ENCODE measurements at regions not wholly inside any gene's neighbourhood (a gene's known extent, or its start where the extent isn't known, plus 50 kb on each side); places are given as distances from the start of the nearest gene placed in this dataset.
A peak's percentile ranks its signal among the peaks of the same experiment; 100 is the strongest.

DNA sequence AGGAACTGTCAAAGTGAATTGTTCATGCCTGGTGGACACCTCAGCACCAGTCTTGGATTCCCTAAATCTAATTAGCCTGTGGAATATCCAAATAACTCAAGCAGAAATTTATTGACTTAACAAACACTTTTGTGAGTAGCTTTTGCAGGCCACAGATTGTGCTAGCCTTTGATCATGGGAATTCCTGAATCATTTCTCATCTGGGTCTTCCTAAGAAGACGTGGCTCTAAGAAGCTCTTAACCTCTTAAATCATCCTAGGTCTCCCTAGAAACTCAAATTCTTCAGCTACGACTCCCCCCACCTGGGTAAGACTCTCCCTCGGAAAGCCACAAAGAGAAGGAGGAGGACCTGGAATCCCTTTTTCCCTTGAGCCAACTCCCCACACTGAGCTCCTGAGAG is 53.8 kb upstream of the PSEN2 start:
- peak; percentile 55 for DNase-seq (ENCODE audit: low read depth)

DNA sequence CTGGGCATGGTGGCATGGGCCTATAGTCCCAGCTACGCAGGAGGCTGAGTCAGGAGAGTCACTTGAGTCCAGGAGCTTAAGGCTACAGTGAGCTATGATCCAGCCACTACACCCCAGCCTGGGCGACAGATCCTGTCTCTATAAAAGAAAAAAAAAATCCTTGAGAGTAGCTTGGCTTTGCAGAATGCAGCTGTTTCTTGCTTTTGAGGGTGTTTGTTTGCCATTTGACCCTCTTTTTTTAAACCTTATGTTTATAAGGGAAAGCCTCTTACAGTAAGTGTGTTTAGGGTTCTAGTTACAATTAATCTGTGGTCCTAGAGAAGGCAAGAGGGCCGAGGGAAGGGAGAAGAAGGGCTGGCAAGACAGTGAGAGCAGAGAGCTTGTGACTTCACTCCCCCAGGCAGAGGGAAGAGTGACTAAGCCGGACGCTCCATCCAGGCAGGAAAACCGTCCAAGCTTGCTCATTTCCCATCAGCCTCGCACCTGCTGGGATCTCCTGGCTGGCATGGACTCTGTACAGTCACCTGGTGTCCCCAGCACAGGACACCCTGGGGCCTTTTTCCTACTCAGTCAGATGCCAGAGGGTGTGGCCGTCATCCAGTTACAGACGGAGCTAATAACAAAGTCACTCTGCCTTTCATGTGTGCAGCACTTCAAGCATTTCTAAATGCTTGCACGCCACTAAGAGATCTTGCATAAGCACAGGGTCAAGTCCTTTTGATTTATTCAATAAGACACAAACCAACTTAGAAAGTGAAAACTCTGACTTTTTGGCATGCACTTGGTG is 55.5 kb upstream of the PSEN2 start:
- DNase-seq (ENCODE audit: low read depth) = peak; percentile 50

DNA sequence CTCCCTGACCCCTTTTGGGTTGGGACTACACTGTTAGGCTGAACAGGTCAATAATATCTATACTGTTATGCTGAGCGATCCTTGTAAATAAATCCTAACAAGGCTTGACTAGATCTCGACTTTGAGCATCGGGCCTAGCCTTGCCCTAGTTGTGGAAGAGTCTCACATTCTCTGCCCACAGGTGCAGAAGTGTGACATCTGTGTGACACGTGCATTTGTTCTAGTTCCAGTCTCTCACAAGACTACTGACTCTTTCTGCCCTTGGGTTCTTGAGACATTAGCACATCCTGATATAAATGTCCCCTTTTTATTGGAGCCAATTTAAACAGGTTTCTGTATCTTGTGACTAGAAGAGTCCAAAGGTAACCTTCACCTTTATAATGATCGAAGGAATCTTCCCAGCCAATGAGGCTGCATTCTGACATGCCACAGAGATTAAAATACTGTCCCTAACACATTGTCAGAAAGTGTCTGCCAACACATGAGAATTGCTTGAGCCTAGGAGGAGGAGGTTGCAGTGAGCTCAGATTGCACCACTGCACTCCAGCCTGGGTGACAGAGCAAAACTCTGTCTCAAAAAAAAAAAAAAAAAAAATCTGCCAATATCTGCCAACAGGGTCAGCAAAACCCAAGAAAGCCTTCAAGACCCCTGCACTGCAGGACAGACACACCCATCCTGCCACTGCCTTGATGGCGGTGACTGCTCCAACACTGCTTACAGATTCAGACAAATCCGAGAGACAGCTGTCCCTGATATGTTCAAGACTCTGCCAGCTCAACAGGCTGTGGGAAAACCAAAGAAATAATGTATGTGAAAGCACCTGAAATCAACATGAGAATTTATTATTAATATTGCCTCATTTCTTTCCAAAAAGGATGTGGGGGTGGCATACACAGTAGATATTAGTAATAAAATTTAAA is 56.5 kb upstream of the PSEN2 start:
- no peak for DNase-seq (ENCODE audit: low read depth)

DNA sequence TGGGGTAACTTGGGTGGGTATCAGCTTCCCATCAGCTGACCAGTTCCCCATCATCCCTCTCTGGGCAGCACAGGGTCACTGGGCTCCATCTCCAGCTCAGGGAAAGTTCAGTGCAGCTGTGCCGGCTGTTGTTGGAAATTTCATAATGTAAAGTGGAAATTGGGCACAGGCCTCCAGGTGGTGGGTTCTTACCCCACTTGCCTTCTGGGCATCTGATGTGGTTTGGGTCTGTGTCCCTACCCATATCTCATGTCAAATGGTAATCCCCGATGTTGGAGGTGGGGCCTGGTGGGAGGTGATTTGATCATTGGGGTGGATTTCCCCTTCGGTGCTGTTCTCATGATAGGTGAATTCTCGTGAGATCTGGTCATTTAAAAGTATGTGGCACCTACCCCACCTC is 59.7 kb upstream of the PSEN2 start:
- DNase-seq (ENCODE audit: low read depth) = no peak

DNA sequence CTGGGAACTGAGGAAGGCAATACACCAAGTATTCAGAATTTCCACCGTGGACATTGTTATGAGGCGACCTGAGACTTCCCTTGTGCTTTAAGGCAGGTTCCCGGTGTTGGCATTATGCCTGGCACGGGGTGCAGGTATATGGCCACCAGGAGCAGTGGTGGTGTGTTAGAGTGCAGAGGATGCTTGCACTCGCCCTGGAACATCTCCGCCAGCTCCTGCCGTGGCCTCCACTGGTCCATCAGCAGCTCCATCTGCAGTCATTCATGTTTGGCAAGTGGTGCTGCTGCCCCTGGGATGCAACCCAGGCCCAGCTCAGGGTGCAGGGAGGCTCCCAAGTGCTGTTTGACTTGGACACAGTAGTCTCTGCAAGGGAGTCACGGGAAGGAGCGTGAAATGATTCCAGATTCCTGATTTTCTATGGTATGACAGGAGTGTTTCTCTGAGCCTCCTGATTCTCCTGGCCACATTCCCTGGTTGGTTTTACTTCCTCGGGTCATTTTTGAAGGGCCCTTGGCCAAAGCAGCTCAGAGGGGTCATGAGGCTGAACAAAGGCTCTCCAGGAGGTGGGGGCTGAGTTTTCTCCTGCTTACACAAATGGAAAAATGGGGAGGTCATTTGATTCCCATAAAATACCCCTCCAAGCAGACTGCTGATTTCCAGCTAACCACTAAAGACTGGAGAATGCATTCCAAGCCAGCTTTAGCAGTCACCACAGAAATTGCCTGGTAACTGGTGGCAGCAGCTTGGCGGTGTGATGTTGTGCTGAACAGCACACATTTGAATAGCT is 60.4 kb upstream of the PSEN2 start:
- peak; percentile 73 for DNase-seq (ENCODE audit: low read depth)

DNA sequence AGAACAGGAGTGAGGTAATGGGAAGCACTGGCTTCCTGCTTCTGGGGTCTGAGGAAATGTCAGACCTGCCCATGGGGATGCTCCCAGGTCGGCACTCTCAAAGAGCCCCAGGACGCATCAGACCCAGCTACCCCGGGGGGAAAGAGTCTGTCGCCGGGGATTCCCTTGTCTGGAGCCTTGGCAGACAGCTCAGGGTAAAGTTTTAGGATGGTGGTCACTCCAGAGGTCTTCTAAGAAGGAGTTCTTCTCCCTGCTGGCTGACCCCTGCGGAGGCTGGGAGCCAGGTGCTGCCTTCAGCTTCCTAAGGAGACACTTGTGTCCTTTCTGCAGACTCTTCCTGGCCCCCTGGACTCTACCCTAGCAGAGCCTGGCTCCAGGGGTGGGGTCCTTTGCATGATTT is 61.9 kb upstream of the PSEN2 start:
- no peak for DNase-seq (ENCODE audit: low read depth)

DNA sequence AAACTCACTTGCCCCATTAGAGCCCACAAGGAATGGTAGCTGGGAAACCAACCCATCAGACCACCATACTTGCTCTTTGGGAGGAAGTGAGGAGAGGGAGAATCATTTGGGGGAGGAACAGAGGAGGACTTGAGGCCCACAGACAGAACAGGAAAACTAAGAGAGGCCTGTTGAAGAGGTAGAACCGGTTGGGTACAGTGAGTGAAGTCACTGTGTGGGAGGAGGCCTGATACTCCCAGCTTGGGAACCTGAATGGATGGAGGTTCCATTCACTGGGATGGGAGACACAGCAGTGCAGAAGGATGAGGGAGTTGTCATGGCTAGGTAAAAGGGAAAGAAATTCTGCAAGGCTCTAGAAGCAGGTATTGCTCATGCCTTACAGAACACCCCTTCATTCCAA is 63.4 kb upstream of the PSEN2 start:
- no peak for DNase-seq (ENCODE audit: low read depth)

DNA sequence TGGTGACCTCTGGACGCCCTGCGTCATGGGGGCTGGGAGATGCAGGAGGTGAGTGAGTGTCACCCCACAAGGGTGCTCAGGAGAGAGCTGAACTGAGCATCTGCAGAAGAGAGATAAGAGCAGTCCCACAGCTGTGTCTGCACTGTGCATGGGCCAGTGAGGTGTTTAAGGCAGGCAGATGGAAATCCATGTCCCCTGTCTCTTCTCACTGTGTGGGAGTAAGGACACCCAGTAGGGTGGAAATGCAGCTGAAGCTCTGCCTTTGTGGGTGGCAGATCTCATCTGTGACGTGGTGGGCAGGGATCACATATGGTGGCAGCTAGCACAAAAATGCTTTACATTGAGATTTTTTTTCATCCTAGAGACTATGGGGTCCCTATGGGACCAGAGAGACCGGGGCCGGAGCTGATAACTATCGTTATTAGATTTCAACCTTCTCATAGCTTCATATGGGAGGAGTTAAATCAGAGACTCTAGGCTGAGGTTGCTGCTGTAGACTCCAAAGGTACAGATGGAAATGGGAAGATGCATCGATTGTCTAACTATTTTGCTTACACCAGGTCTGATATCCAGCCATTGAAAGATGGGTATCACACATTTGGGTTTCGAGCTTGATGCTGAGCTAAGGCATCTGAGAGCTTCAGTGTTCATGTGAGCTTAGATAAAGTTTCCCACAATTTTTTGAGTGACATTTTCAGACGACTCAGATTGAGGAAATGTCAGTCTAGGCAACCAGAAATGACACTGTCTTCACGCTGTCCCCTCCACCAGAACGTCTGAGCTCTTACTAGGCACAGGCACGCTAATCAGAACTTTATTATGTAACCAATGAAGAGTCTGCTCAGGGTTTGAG is 65.3 kb upstream of the PSEN2 start:
- DNase-seq (ENCODE audit: low read depth) = no peak

DNA sequence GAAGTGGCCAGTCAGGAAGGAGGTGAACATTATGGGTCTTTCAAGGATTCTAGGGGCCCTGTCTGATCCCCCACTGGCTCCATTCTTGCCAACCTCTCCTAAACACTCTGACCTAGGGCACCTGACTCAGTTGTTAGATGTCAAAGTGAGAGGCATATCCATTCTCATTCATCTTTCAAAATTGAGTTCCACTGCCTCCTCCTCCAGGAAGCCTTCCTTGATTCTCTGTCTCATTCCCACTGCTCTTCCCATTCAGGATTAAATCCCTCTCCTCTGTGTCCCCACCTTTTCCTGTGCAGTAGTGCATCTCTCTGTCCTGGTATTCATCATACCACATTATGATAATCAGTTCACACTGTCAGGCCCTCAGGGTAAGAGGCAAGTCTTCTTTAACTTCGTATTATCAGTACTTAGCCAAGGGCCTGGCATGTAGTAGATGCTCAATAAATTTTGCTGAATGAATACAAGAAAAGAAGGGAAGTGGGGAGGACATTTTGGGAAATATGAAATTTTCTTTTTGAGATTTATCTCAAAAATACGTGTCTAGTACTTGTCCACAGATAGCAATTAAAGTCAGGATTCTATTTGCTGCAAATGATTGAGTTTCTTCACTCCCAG is 61.8 kb upstream of the ITPKB start:
- no peak for DNase-seq (ENCODE audit: low read depth)

DNA sequence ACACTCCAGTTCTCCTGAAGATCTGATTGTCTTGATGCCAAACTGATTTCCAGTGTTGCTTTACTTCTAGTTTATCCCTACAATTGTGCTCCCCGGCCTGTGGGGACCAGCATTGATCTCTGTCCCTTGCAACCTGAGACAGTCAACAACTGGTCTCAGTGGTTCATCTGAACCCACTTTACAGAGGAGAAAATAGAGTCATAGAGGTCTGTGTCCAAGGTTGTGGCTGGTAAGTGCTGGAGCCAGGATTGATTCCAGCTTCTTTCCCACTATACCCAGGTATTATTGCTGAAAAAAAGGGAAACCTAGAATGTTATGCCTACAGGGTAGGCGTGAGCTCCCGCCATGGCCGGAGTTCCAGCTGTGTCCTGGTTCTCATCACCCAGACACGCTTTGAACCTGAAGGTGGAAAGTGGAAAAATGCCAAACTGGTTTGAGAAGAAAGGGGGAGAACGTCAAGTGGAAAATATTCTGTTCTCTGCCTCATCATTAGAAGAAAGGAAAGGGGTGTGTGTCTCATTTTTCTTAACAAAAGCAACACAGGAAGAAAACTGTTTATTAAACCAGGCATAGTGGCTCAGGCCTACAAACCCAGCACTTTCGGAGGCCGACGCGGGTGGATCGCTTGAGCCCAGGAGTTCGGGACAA is 60.7 kb upstream of the ITPKB start:
- DNase-seq (ENCODE audit: low read depth) = no peak

DNA sequence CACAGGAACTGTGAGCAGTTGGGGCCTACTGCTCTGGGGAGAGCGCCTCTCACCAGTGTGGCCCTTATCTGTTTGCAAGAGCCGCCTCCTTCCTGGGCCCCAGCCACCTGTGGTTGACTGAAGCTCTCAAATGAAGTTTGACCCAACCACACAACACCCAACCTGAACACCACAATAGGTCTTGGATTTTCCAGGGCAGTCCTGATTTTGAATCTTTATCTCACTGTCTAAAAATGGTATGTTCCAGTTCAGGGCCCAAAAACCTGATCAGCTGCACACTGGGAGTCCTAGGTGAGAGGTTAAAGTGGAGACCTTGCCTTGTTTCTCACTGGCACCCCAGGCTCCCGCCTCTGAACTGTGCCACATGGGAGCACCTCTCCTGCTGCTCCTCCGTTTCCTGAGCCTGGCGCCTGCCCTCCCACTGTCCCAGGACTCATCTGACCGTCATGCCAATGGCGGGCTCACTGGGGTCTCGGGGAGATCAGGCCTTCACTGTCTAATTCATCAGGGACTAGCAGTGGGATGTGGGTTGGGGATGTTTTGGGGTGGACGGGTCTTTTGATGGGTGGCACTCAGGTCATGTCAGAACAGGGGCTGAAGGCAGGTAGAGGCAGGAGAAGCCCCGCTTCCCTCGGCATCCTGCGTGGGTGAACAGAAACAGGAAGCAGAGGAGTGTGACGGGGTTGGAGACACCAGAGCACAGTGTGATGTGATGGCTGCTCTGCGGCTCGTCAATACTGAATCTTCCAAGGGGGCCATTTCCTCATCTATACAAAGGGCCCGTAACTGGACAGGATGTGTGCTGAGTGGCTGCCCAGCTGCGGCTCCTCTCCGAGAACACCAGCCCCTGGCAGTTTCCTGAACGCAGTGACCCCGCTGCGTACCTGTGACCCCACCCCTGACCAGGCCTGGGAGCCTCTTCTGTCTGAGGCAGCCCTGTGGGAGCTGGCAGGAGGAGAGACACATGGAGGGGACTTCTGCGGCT is 59.6 kb upstream of the ITPKB start:
- no peak for DNase-seq (ENCODE audit: low read depth)

DNA sequence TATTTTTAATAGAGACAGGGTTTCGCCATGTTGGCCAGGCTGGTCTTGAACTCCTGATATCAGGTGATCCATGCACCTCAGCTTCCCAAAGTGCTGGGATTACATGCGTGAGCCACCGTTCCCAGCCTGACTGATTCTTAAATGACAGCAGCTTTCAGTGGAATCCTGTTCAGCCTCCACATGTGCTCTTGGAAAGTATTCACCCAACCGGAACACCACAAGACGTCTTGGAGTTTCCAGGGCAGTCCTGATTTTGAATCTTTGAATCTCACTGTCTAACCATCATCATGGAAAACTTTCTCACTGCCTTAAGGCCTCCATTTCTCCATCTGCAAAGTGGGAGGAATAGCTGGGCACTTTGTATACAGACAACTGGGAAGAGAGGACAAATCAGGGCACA is 58.1 kb upstream of the ITPKB start:
- no peak for DNase-seq (ENCODE audit: low read depth)

DNA sequence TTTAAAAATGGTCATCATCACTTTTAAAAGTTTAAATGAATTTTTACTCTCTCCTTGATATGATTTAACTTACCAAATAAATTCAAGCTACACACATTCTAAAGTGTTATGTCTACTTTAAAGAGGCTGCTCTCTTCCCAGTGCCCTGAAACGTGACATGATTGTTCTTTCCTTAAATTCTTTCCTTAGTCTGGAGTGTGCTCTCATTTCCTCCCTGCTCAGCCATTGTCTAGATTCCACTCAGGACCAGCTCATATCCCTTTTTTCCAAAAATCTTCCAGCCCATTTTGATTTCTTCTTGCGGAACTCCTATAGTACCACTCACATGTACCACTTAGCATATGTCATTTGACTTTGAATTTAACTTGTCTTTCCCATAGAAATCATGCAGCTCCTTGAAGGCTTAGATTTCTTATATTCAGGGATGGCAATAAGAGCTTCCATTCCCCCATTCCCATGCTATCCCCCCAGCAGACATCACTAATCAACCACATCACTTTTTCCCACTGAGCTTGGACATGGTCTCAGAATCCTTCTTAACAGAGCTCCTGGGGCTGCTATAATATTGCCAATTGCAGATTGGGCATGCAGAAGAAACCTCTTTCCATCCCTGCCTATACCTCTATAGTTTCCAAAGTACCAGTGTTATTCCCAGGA is 54.7 kb upstream of the ITPKB start:
- no peak for DNase-seq (ENCODE audit: low read depth)

DNA sequence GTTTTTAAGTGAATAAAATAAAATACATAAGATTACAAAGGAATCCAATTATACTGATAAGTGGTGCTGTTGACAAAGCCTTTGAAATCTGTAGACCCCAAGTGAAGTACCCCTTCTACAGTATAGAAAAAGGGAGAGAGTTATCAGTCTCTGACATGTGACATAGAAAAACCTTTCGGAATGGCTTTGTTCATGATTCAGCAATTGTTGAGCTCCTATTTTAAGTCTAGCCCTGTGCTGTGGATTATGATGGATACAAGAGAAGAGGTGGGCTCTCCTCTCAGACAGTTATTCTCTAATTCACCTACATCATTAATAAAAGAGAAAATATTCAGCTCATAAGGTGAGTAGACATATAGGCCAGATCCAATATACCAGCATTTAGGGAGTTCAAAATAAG is 53.3 kb upstream of the ITPKB start:
- DNase-seq (ENCODE audit: low read depth) = no peak

DNA sequence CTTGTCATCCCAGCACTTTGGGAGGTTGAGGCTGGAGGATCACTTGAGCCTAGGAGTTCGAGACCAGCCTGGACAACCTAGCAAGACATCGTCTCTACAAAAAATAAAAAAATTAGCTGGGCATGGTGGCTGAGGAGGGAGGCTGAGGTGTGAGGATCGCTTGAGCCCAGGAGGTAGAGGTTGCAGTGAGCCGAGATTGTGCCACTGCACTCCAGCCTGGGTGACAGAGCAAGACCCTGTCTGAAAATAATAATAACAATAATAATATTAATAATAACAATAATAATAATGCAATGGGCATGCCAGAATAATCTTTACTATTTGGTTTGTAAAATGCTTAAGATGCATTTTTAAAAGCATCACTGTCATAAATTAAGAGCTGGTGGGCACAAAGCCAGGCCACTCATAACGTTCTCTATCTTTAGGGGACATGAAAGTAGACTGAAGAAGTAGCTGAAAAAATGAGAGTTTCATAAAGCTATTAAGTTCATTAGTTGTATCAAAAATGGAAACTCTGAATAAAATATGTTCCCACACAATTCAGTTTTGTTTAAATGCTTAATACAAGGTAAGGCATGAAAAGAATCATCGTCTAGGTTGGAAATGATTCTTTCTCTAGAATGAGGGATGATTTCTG is 51.6 kb upstream of the ITPKB start:
- DNase-seq (ENCODE audit: low read depth) = no peak

DNA sequence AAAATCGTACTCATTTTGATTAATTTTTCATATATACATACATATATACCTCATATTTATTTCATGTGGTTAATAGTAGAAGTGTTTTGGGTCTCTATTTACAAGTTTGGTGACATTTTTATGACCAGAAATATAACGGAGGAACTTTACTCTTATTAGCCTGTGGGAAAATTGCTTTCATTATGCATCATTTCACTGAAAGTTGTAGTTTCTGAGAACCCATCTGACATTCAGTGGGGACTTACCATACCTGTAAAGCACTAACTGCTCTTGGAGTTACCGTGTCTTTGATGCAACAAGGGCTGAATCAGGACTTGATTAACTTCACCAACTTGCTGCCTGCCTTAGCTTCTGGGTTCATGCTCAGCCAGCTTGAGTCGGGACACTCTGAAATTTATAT is 49.9 kb upstream of the ITPKB start:
- DNase-seq (ENCODE audit: low read depth) = no peak
